HG02840 (cell line): ENCODE measurements at regions not wholly inside any gene's neighbourhood (a gene's known extent, or its start where the extent isn't known, plus 50 kb on each side); places are given as distances from the start of the nearest gene placed in this dataset.

ENCODE experiments used
- ATAC-seq: cut with Tn5 transposase; IDR thresholded peaks from one replicate; pipeline ENCODE4 v1.9.1; 2021; ENCODE audit warnings: mild to moderate bottlenecking, moderate library complexity, moderate number of reproducible peaks; ENCODE audit not compliant: unreplicated experiment, low FRiP score

- ATAC-seq, result no peak
Measured at GRCh38 chr5:174423558-174423957, 300.8 kb upstream of the MSX2 start.

GRCh38 chr5:174424219-174425053 lies 299.9 kb upstream of the MSX2 start:
- no peak for ATAC-seq

- no peak for ATAC-seq
Measured at GRCh38 chr5:174425271-174425963, 299.0 kb upstream of the MSX2 start.

GRCh38 chr5:174425964-174426290 lies 298.5 kb upstream of the MSX2 start:
- no peak for ATAC-seq

GRCh38 chr5:174426388-174426787 lies 298.0 kb upstream of the MSX2 start:
- no peak for ATAC-seq

GRCh38 chr5:174426851-174427250 lies 297.5 kb upstream of the MSX2 start:
- ATAC-seq, result no peak

GRCh38 chr5:174427304-174427703 lies 297.1 kb upstream of the MSX2 start:
- ATAC-seq, result no peak

- no peak for ATAC-seq
Measured at GRCh38 chr5:174428895-174429294, 295.5 kb upstream of the MSX2 start.

GRCh38 chr5:174430940-174431339 lies 293.4 kb upstream of the MSX2 start:
- ATAC-seq, result no peak

GRCh38 chr5:174431504-174431903 lies 292.9 kb upstream of the MSX2 start:
- ATAC-seq, result no peak

- ATAC-seq, result no peak
Measured at GRCh38 chr5:174433098-174433497, 291.3 kb upstream of the MSX2 start.

- ATAC-seq, result no peak
Measured at GRCh38 chr5:174436750-174437149, 287.6 kb upstream of the MSX2 start.

GRCh38 chr5:174444479-174445188 lies 279.7 kb upstream of the MSX2 start:
- no peak for ATAC-seq

- ATAC-seq, result no peak
Measured at GRCh38 chr5:174446446-174446845, 277.9 kb upstream of the MSX2 start.

GRCh38 chr5:174446988-174447387 lies 277.4 kb upstream of the MSX2 start:
- ATAC-seq, result no peak

- ATAC-seq, result no peak
Measured at GRCh38 chr5:174448041-174448440, 276.3 kb upstream of the MSX2 start.

GRCh38 chr5:174448662-174449061 lies 275.7 kb upstream of the MSX2 start:
- ATAC-seq, result no peak

GRCh38 chr5:174453690-174454089 lies 270.7 kb upstream of the MSX2 start:
- no peak for ATAC-seq

GRCh38 chr5:174454464-174454863 lies 269.9 kb upstream of the MSX2 start:
- no peak for ATAC-seq

- ATAC-seq, result no peak
Measured at GRCh38 chr5:174454890-174455289, 269.5 kb upstream of the MSX2 start.

- ATAC-seq, result no peak
Measured at GRCh38 chr5:174455301-174455700, 269.1 kb upstream of the MSX2 start.
